Nephron progenitor cell (in vitro differentiated cells): ENCODE measurements at regions not wholly inside any gene's neighbourhood (a gene's known extent, or its start where the extent isn't known, plus 50 kb on each side); places are given as distances from the start of the nearest gene placed in this dataset.
"Not testable (repeated sequence)": the region's sequence is repeated elsewhere in the genome, so short reads cannot be mapped to it uniquely, and the experiment has no call there.

Experiments
- DNase-seq: peaks from one replicate; pipeline ENCODE4 v3.0.0; 2021
- H3K27ac Mint-ChIP-seq: 2 replicates; pipeline ENCODE4 v1.8.0; 2021; ENCODE audit warnings: mild to moderate bottlenecking, moderate library complexity, mixed read lengths
- H3K27me3 Mint-ChIP-seq: 2 replicates; pipeline ENCODE4 v1.8.0; 2021; ENCODE audit warnings: mild to moderate bottlenecking, low read depth, mixed read lengths; ENCODE audit not compliant: poor library complexity
- H3K36me3 Mint-ChIP-seq: 2 replicates; pipeline ENCODE4 v1.8.0; 2021; ENCODE audit warnings: low read depth, mixed read lengths
- H3K4me1 Mint-ChIP-seq: 2 replicates; pipeline ENCODE4 v1.8.0; 2021; ENCODE audit warnings: mixed read lengths
- H3K4me3 Mint-ChIP-seq: 2 replicates; pipeline ENCODE4 v1.8.0; 2021; ENCODE audit warnings: mild to moderate bottlenecking, moderate library complexity, mixed read lengths
- H3K9me3 Mint-ChIP-seq: 2 replicates; pipeline ENCODE4 v1.8.0; 2021; ENCODE audit warnings: mild to moderate bottlenecking, moderate library complexity, mixed read lengths
- TF ChIP-seq, protein P1 (sequence below): fragments of 200-600 bp; sonication (generic); IDR thresholded peaks from 2 replicates; pipeline ENCODE4 v1.5.0; 2021; ENCODE audit warnings: antibody characterized with exemption

DNA sequence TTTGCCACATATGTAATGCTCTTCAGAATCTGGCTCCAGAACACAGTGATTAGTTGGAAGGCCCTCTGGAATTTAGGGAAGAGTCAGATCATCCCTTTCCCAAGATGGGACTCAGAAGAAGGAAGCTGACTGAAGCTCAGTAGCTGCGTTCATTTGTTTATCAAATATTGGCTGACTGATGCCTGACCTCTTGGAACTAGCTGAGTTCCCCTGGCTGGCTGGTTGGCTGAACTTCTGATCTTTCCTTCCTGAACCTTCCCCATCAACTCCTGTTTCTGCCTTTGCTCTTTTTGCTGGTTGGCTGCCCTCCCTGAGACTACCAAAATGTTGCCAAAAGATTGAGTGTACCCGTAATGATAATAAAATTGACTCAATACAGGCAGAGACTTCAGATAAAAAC lies 866.5 kb upstream of the INTU start:
- H3K4me3 Mint-ChIP-seq: no peak overlapping the region
- no peak for DNase-seq
- peaks cover 6% of the 10 kb centered on the region for H3K27me3 Mint-ChIP-seq
- no peaks in the 10 kb centered on the region for H3K4me1 Mint-ChIP-seq
- peaks cover 9% of the 10 kb centered on the region for H3K9me3 Mint-ChIP-seq
- no peaks in the 10 kb centered on the region for H3K36me3 Mint-ChIP-seq
- TF ChIP-seq, protein P1, sequence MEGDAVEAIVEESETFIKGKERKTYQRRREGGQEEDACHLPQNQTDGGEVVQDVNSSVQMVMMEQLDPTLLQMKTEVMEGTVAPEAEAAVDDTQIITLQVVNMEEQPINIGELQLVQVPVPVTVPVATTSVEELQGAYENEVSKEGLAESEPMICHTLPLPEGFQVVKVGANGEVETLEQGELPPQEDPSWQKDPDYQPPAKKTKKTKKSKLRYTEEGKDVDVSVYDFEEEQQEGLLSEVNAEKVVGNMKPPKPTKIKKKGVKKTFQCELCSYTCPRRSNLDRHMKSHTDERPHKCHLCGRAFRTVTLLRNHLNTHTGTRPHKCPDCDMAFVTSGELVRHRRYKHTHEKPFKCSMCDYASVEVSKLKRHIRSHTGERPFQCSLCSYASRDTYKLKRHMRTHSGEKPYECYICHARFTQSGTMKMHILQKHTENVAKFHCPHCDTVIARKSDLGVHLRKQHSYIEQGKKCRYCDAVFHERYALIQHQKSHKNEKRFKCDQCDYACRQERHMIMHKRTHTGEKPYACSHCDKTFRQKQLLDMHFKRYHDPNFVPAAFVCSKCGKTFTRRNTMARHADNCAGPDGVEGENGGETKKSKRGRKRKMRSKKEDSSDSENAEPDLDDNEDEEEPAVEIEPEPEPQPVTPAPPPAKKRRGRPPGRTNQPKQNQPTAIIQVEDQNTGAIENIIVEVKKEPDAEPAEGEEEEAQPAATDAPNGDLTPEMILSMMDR: no peak
- no peak overlapping the region for H3K27ac Mint-ChIP-seq

DNA sequence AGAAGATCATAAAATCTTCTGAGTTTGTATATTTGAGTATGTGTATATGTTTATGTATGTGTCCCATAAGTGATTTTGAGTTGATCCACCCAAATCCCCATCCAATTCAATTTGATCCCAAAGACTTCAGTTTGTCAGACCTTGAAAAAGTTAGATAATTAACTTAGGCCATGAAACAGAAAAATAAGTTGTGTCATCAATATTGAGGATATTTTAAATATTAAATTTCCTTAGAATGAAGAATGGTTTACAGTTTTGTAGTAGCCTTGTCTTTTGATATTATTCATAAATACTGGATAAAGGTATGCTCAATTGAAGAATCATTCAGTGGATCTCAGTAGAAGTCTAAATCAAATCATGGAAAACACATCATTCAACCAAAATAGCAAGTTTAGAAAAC lies 864.4 kb upstream of the INTU start:
- TF ChIP-seq, protein P1: no peak
- Mint-ChIP-seq H3K36me3 (no peaks in the 10 kb centered on the region), H3K4me3 (no peak overlapping the region), H3K4me1 (no peaks in the 10 kb centered on the region), H3K27me3 (peaks cover 3% of the 10 kb centered on the region), H3K9me3 (peaks cover 12% of the 10 kb centered on the region), H3K27ac (no peak overlapping the region)
- no peak for DNase-seq

DNA sequence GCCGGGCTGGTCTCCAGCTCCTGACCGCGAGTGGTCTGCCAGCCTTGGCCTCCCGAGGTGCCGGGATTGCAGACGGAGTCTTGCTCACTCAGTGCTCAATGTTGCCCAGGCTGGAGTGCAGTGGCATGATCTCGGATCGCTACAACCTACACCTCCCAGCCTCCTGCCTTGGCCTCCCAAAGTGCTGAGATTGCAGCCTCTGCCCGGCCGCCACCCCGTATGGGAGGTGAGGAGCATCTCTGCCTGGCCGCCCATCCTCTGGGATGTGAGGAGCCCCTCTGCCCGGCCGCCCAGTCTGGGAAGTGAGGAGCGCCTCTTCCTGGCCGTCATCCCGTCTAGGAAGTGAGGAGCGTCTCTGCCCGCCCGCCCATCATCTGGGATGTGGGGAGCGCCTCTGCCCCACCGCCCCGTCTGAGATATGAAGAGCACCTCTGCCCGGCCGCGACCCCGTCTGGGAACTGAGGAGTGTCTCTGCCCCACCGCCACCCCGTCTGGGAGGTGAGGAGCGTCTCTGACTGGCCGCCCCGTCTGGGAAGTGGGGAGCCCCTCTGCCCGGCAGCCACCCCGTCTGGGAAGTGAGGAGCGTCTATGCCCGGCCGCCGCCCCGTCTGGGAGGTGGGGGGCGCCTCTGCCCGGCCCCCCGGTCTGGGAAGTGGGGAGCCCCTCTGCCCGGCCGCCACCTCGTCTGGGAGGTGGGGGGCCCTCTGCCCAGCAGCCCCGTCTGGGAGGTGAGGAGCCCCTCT lies 861.8 kb upstream of the INTU start:
- peaks cover 12% of the 10 kb centered on the region for H3K9me3 Mint-ChIP-seq
- H3K4me1 Mint-ChIP-seq, DNase-seq, H3K36me3 Mint-ChIP-seq, H3K27me3 Mint-ChIP-seq, H3K4me3 Mint-ChIP-seq, H3K27ac Mint-ChIP-seq: not testable (repeated sequence)

DNA sequence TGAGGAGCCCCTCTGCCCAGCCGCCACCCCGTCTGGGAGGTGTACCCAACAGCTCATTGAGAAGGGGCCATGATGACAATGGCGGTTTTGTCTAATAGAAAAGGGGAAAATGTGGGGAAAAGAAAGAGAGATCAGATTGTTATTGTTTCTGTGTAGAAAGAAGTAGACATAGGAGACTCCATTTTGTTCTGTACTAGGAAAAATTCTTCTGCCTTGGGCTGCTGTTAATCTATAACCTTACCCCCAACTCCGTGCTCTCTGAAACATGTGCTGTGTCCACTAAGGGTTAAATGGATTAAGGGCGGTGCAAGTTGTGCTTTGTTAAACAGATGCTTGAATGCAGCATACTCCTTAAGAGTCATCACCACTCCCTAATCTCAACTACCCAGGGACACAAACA lies 861.1 kb upstream of the INTU start:
- H3K4me1 Mint-ChIP-seq, H3K27ac Mint-ChIP-seq, H3K27me3 Mint-ChIP-seq, DNase-seq, H3K36me3 Mint-ChIP-seq, H3K4me3 Mint-ChIP-seq: not testable (repeated sequence)
- H3K9me3 Mint-ChIP-seq: peaks cover 12% of the 10 kb centered on the region

DNA sequence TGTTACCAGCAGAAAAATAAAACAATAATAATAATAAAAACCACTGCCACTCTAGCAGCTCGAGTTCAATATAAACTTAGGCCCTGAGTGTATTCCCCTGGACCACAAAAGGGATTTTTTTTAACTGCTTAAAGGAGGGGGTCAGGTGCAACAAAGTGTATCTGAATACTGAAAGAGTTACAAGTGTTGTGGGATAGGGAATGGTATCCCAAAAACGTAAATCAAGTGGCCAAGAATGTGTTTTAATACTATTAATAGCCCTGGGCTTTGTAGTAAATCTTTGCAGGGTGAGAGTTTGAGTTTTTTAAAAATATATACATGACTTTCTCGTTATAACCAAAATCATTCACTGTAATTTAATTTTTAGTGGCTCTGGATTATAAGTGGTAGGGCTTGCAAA lies 860.1 kb upstream of the INTU start:
- H3K4me1 Mint-ChIP-seq: no peaks in the 10 kb centered on the region
- no peak for DNase-seq
- no peaks in the 10 kb centered on the region for H3K36me3 Mint-ChIP-seq
- peaks cover 12% of the 10 kb centered on the region for H3K9me3 Mint-ChIP-seq
- H3K27ac Mint-ChIP-seq: no peak overlapping the region
- no peaks in the 10 kb centered on the region for H3K27me3 Mint-ChIP-seq
- TF ChIP-seq, protein P1: no peak
- no peak overlapping the region for H3K4me3 Mint-ChIP-seq

DNA sequence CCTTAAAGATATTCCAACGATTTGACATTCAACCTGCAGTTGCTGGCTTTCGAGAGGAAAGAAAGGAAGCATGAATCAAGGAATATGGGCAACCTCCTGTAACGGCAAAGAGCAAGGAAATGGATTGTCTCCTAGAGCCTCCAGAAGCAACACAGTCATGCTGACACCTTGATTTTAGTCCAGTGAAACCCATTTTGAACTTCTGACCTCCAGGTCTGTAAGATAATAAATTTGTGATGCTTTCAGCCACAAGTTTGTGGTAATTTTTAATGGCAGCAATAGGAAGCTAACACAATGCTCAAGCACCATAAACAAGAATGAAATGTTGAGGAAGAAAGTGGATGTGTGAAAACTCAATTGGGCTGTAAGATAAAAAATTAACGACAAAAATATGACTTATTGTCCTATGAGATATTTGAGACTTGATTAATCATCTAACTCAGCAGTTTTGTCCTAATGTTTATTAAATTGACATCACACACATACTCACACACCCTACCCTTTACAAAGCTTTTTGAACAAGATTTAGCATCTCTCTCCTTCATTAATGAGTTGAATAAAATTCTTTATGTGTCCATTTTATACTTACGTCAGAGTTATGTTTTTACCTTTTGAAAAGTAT lies 857.2 kb upstream of the INTU start:
- H3K4me1 Mint-ChIP-seq: no peaks in the 10 kb centered on the region

More for the DNA sequence above, 857.2 kb upstream of the INTU start:
- Mint-ChIP-seq H3K9me3 (peaks cover 8% of the 10 kb centered on the region), H3K36me3 (no peaks in the 10 kb centered on the region), H3K27ac (no peak overlapping the region), H3K4me3 (no peak overlapping the region), H3K27me3 (no peaks in the 10 kb centered on the region)
- TF ChIP-seq, protein P1: no peak
- DNase-seq: no peak
